ENCODE measurements at regions not wholly inside any gene's neighbourhood (a gene's known extent, or its start where the extent isn't known, plus 50 kb on each side); places are given as distances from the start of the nearest gene placed in this dataset.

- no peaks in the 10 kb centered on the region for H3K79me2 ChIP-seq (ENCODE audit: control insufficient read depth, insufficient read depth, low read length)
- H3K27me3 ChIP-seq (replicated peaks in 1 of 4; ENCODE audit: control extremely low read depth in 1 of 4, control insufficient read depth in 3 of 4, insufficient read depth in 4 of 4, low read length in 3 of 4), result no peaks in the 10 kb centered on the region
- peaks cover 0 to 7% (median 0%) of the 10 kb centered on the region in 3 donors for H3K9me3 ChIP-seq (ENCODE audit: control extremely low read depth in 1 of 3, control insufficient read depth in 2 of 3, insufficient read depth in 1 of 3, low read length in 2 of 3)
- peaks cover 4% of the 10 kb centered on the region for H3K27me3 Mint-ChIP-seq
- H3K4me3 Mint-ChIP-seq, result no peak overlapping the region
- H3K27ac Mint-ChIP-seq, result no peak overlapping the region
- H3K4me3 ChIP-seq (ENCODE audit: control extremely low read depth in 1 of 5, extremely low read depth in 1 of 5, insufficient read depth in 1 of 5, low read depth in 2 of 5, low read length in 4 of 5), result no peak overlapping the region
- TF ChIP-seq CTCF (IDR thresholded peaks at IDR 0.05), result no peak
- no peak for TF ChIP-seq EZH2 (IDR thresholded peaks at IDR 0.05; ENCODE audit: borderline replicate concordance, insufficient read depth, low read depth, low read length, poor library complexity, severe bottlenecking)
- no peak overlapping the region for H3K9ac ChIP-seq (ENCODE audit: low read length)
- no peaks in the 10 kb centered on the region for H3K36me3 ChIP-seq (replicated peaks in 1 of 2; ENCODE audit: control extremely low read depth in 1 of 2, control insufficient read depth in 1 of 2, extremely low read depth in 1 of 2, insufficient read depth in 2 of 2, low read length in 1 of 2)
- H3K9me3 Mint-ChIP-seq (ENCODE audit: insufficient read depth), result no peaks in the 10 kb centered on the region
- H4K20me1 ChIP-seq (ENCODE audit: control insufficient read depth, insufficient read depth, low read length, poor library complexity, severe bottlenecking), result no peaks in the 10 kb centered on the region
- DNase-seq (no peak), ATAC-seq (ENCODE audit: low read depth) (no peak)
- H3K4me1 Mint-ChIP-seq, result peaks cover 36% of the 10 kb centered on the region
- no peak overlapping the region for H3K4me2 ChIP-seq (replicated peaks; ENCODE audit: low read depth, low read length, poor library complexity, severe bottlenecking)
- intact Hi-C loops (cut with micrococcal nuclease), result no loop called here
- peaks cover 26 to 31% of the 10 kb centered on the region in 2 donors for H3K4me1 ChIP-seq (ENCODE audit: control insufficient read depth in 2 of 2, insufficient read depth in 2 of 2, low read length in 2 of 2)
- ChIA-PET CTCF (interaction anchor here (1.0 kb wide), 1 partner anchor 31 kb away, joined by 3 read pairs; no protein-coding TSS in a partner anchor), POLR2A (no interaction called here)
- H2AFZ ChIP-seq (ENCODE audit: insufficient read depth, low read depth, low read length, poor library complexity, severe bottlenecking), result no peak overlapping the region
- no peak overlapping the region for H3K27ac ChIP-seq (ENCODE audit: low read length in 2 of 2)
Measured at GRCh38 chr14:22232486-22232885, 356.5 kb downstream of the DAD1 start.

- Histone ChIP-seq H4K20me1 (ENCODE audit: control insufficient read depth, insufficient read depth, low read length, poor library complexity, severe bottlenecking) (no peaks in the 10 kb centered on the region), H3K4me2 (replicated peaks; ENCODE audit: low read depth, low read length, poor library complexity, severe bottlenecking) (peak overlapping the region; percentile 31), H3K4me1 (ENCODE audit: control insufficient read depth in 2 of 2, insufficient read depth in 2 of 2, low read length in 2 of 2) (peaks cover 36 to 42% of the 10 kb centered on the region in 2 donors), H3K79me2 (ENCODE audit: control insufficient read depth, insufficient read depth, low read length) (no peaks in the 10 kb centered on the region), H3K9ac (ENCODE audit: low read length) (no peak overlapping the region), H2AFZ (ENCODE audit: insufficient read depth, low read depth, low read length, poor library complexity, severe bottlenecking) (peak overlapping the region; percentile 30), H3K27ac (ENCODE audit: low read length in 2 of 2) (no peak overlapping the region), H3K27me3 (replicated peaks in 1 of 4; ENCODE audit: control extremely low read depth in 1 of 4, control insufficient read depth in 3 of 4, insufficient read depth in 4 of 4, low read length in 3 of 4) (no peaks in the 10 kb centered on the region), H3K36me3 (replicated peaks in 1 of 2; ENCODE audit: control extremely low read depth in 1 of 2, control insufficient read depth in 1 of 2, extremely low read depth in 1 of 2, insufficient read depth in 2 of 2, low read length in 1 of 2) (no peaks in the 10 kb centered on the region), H3K9me3 (ENCODE audit: control extremely low read depth in 1 of 3, control insufficient read depth in 2 of 3, insufficient read depth in 1 of 3, low read length in 2 of 3) (peaks cover 0 to 7% (median 0%) of the 10 kb centered on the region in 3 donors), H3K4me3 (ENCODE audit: control extremely low read depth in 1 of 5, extremely low read depth in 1 of 5, insufficient read depth in 1 of 5, low read depth in 2 of 5, low read length in 4 of 5) (no peak overlapping the region)
- no peak for TF ChIP-seq EZH2 (IDR thresholded peaks at IDR 0.05; ENCODE audit: borderline replicate concordance, insufficient read depth, low read depth, low read length, poor library complexity, severe bottlenecking)
- TF ChIP-seq CTCF (IDR thresholded peaks at IDR 0.05), result no peak
- Mint-ChIP-seq H3K4me1 (peaks cover 50% of the 10 kb centered on the region), H3K27ac (peak overlapping the region; percentile 75), H3K27me3 (no peaks in the 10 kb centered on the region), H3K9me3 (ENCODE audit: insufficient read depth) (no peaks in the 10 kb centered on the region), H3K4me3 (no peak overlapping the region)
- peak; percentile 70 for ATAC-seq (ENCODE audit: low read depth)
- CTCF ChIA-PET, result interaction anchor here (1.6 kb wide), 1 partner anchor 9 kb away, joined by 5 read pairs; no protein-coding TSS in a partner anchor
- DNase-seq, result peak; percentile 63
- WGBS (ENCODE audit: insufficient coverage), result 0% methylated on average over 1 of the region's 1 CpG
- POLR2A ChIA-PET, result no interaction called here
- intact Hi-C loops (cut with micrococcal nuclease), result no loop called here
Measured at GRCh38 chr14:22231018-22231417, 358.0 kb downstream of the DAD1 start.
